ENCODE measurements at regions not wholly inside any gene's neighbourhood (a gene's known extent, or its start where the extent isn't known, plus 50 kb on each side); places are given as distances from the start of the nearest gene placed in this dataset.

DNA sequence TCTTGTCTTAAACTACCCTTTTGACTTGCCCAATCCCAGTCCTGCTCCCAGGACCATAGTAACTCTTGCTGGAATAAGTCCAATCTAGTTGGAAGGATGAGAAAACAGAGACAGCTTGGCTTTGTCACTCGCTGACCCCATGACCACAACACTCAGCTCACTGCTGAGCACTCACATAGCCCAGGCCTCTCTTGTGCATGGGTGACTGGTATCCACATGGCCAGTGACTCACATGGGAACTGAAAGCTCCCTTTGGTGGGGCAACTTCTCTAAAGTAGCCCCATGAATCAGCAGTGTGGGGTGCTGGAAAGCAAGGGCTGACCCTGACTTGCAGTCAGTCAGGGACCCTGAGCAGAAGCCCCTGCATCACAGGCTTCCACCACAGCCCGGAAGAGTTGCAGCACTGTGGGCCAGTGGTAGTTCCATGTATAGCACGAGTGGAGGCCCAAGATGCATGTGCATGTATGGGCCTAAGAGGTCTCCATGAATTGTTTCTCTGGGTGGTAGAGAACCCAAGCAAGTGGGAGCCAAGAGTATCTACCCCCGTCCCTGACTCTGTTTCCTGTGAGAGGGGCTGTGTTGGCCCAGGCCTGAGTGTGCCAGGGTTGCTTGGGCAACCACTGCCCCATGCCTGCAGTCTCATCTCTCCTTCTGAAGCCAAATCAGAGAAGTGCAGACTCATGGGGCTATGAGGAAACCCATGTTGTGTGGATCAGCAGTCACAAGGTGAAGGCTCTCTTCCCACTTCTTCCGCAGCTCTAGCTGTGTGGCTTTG lies 62.1 kb upstream of the XCR1 start:
- peak; percentile 48 for DNase-seq

DNA sequence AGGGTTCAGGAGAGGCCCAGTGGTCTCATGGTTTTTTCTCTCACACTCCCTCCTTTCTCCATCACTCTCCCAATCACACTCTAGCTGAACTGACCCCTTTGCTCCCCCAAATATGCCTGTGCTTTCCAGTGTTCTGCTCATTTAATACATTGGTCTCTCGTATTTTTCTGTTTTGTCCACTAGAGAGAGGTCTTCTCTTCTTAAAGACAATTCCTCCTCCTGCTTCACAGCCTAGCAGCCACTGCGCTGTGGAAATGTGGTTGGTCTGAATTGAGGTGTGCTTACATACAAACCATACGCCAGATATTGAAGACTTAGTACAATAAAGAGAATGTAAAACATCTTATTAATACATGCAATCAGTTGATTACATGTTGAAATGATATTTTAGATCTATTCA lies 60.6 kb upstream of the XCR1 start:
- peak; percentile 56 for DNase-seq

DNA sequence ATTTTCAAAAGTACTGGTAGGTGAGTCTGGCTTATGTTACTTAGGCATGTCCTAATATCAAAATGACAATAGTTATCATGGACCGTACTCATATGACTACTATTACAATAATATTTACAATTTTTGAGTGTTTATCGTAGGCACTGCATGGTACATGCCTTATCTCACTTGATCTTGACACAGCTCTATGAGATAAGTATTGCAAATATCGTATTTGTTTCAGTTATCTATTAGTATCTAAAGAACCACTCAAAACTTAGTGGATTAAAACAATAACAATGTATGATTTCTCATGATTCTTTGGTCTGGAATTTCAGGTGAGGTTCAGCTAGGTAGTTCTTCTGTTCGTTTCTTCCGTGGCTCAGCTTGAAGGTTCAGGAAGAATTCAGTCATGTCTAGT lies 59.7 kb upstream of the XCR1 start:
- DNase-seq, result no peak

DNA sequence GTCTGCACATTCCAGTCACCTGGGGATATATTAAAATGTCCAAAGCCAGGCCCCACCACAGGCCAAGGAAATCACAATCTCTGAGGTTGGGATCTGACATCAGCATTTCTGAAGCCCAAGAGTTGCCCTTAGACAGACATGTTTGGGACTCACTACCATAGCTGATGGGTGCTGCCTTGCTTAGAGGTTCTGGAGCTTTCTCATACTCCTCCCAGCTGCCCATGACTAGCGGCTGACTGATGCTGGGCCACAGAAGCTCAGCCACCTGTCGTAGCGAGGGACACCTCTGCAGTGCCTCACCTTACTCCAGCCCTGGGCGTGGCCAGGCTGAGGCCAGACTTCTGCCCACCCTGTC lies 58.8 kb upstream of the XCR1 start:
- DNase-seq, result no peak

DNA sequence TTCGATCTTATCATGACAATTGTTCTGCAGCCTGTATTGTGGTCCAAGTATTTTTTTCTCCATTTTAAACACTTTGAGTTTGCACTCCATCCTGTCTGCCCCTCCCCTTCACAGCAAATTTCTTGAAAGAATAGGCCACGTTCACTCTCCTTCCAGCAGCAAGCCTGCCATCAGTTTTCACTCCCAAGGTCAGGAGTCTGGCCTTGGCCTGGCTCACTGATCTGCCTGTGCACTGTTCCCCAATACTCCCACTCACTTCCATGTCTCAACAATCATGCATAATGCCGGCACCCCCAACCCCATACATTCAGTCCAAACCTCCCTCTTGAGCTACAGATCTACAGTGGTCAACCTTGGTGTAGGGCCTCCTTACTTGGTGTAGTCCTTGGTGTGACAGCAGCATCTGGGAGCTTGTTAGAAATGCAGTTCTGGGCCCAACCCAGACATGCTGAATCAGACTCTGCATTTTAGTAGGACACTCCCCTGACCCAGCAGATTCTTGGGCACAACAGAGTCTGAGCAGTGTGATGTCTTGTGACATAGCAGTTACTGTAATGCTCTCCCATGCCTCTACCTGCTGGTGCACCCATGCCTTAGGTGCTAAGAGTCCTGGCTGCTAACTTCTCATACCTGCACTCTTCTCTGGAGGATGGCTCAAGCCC lies 58.3 kb upstream of the XCR1 start:
- DNase-seq, result no peak

DNA sequence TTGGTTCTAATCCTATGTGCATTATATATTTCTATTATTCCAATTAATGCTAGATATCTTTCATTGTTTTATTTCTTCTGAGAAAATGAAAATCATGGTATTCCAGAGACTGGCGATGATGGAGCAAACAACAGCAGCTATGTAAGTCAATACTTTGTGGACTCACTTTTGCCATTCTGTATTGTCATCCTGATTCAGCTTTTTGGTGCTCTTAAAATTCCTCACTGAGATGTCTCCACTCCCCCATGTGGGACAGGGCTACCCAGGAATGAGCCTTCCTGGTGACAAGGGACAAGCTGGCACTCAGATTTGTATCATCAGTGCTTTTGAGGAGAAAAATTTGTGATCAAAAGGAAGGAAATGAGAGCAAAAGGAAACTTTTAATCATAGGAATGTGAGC lies 56.7 kb upstream of the XCR1 start:
- no peak for DNase-seq

DNA sequence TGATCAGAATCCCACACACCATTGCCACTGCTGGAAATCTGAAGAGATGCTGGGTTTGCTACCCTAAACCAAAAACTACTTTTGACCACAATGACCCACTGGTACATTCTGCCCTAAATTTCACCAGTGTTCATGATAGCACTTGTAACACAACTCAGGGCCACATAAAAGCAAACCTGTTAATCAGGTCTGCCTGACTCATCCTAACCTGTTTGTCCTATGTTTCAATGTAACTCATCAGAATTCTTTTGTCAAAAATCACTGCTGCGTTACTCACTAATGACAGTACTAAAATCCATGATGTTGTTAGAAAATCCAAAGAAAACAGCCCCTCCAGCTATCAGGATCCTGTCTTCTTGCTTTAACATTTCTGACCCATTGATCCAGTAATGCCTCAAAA lies 55.6 kb upstream of the XCR1 start:
- DNase-seq, result no peak

DNA sequence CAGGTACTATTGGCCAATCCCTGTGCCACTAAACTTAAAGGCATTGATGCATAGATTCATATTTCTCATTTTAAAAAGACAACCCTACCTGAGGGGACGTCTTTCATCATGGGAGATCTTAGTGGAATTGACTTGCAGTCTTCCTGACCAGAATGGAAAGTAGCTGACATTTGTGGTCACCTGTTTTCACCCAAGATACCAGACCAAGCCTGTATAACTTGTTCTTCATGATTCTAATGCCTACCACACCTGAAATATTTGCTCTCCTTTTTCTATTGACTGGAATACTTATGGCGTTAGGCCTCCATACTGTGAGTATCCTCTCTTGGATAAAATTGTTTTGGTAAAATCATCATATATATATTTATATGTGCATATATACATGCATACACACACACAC lies 54.7 kb upstream of the XCR1 start:
- DNase-seq, result no peak

DNA sequence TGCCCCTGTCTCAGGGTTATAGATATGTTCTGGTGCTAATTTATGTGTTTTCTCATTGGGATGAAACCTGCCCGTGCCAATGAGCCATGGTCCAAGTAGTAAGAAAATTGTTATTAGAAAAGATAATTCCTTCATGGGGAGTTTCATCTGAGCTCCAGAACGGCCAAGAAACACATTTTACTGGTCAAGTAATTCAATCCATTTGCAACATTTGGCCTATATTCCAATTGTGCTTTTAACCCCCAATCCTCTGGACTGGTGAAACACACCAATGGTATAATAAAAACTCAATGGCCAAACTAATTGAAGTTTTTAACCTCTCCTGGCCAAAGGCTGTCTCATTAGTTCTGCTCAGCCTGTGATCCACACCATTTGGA lies 53.7 kb upstream of the XCR1 start:
- no peak for DNase-seq

DNA sequence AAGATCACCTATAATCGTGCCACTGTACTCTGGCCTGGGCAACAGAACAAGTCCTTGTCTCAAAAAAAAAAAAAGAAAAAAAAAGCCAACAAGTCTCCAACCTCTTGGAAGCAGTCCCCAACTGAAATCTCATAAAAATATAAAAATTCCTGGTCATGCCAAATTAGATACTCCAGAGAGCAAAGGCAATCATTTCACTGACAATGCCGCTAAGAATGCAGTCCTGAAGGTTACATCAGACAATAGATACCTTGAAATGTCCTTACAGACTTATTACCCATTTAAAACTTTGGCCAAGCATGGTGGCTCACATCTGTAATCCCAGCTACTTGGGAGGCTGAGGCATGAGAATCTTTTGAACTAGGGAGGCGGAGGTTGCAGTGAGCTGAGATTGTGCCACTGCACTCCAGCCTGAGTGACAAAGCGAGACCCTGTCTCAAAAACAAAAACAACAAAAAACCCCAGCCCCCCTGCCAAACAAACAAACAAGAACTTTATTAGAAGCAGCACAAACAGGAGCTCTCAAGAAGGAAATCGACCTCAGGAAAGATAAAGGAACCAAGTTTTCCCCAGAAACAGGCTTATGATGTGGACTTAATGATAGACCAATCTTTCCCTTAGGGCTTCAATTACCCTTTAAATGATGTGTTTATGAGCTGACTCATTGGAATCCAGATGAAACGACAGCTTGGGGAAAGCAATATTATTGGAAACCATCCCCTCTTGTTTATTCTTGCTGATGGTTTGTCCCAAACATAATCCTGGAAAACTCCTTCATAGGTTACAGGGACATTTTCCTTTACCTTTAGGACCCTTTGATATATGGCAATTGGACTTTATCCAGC lies 53.1 kb upstream of the XCR1 start:
- no peak for DNase-seq

DNA sequence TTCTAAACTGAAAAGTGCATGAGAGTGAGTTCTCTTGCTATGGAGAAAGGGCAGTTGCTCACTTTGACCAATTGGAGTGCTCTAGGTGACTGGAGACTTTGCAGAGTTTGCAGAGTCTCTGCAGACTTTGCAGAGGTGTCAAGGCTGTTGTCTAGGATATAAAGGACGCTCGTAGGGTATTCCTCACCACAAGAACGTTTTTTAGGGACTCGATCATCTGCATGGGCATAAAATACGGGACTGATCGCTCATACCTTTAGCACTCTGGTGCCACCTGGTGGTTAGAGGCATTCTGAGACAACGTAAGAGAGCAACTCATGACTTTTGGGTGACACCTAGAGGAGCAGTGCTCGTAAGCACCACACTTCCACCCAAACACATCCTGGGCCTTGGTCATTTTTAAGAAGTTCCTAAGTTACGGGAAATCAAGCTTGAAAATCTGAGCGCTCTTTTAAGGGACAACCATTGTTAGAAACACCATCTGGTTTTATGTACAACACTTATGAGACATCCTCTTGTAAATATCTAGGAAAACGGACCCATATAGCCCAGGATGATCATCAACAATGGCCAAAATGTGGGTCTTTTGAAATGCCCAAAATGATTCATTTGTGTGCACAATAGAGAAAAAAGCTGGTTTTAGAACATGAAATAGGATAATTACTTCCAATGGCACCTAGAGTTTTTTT lies 51.6 kb upstream of the XCR1 start:
- DNase-seq, result peak; percentile 98
